ENCODE measurements at regions not wholly inside any gene's neighbourhood (a gene's known extent, or its start where the extent isn't known, plus 50 kb on each side); places are given as distances from the start of the nearest gene placed in this dataset.

DNA sequence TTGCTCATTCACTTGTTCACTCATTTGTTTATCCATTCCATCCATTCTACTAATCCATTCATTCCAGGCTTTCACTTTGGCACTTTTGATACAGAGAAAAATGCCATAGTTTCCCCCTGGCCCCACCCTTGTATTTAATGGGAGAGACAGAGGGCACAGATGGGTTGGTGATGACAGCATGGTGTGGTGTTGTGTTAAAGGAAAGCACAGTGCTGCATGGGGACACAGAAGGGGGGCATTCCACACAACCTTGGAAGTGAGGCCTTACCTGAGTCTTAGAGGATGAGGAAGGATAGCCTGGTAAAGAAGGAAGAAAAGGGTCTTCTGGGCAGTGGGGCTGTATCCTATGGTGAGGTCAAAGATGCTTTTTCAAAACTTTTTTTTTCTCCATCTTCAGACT is 248.5 kb upstream of the C11orf87 start:
- Histone ChIP-seq H3K56ac (replicated peaks; ENCODE audit: insufficient read length, low read depth, low read length) (no peak overlapping the region), H2AK5ac (ENCODE audit: low read depth, low read length) (no peak overlapping the region), H2BK20ac (ENCODE audit: low read length) (no peak overlapping the region), H2BK120ac (replicated peaks; ENCODE audit: low read depth, low read length) (no peak overlapping the region), H2BK5ac (ENCODE audit: low read depth, low read length) (no peak overlapping the region), H3K23ac (ENCODE audit: insufficient read length) (no peak overlapping the region), H3K18ac (ENCODE audit: extremely low read depth, low read length) (no peak overlapping the region), H3K4me2 (ENCODE audit: insufficient read depth in 1 of 2, low read depth in 2 of 2, low read length in 2 of 2) (no peak overlapping the region), H4K8ac (ENCODE audit: extremely low read depth, insufficient read depth, low read length) (no peak overlapping the region), H2AFZ (ENCODE audit: low read length) (no peak overlapping the region), H2BK15ac (ENCODE audit: low read length) (no peak overlapping the region), H4K91ac (replicated peaks; ENCODE audit: insufficient read length, low read length) (no peak overlapping the region), H3K4ac (replicated peaks; ENCODE audit: insufficient read length, low read depth, low read length) (no peak overlapping the region), H2BK12ac (ENCODE audit: low read depth, low read length) (no peak overlapping the region), H4K5ac (ENCODE audit: insufficient read length, low read depth, low read length) (no peak overlapping the region), H3K79me1 (ENCODE audit: low read depth, low read length) (no peaks in the 10 kb centered on the region), H3K9ac (replicated peaks in 1 of 4; ENCODE audit: extremely low read depth in 1 of 4, low read depth in 3 of 4, low read length in 3 of 4) (no peak overlapping the region), H3K79me2 (ENCODE audit: control insufficient read depth in 1 of 2, insufficient read depth in 2 of 2, low read length in 2 of 2) (no peaks in the 10 kb centered on the region), H3K27me3 (replicated peaks in 1 of 4; ENCODE audit: control insufficient read depth in 3 of 4, extremely low read depth in 1 of 4, insufficient read depth in 3 of 4, low read length in 3 of 4) (no peaks in the 10 kb centered on the region), H3K27ac (ENCODE audit: low read depth, low read length) (no peak overlapping the region), H3K4me1 (replicated peaks in 1 of 4; ENCODE audit: control insufficient read depth in 3 of 4, insufficient read depth in 4 of 4, low read length in 3 of 4) (no peaks in the 10 kb centered on the region), H4K20me1 (replicated peaks in 1 of 2; ENCODE audit: control insufficient read depth in 1 of 2, insufficient read depth in 2 of 2, low read length in 2 of 2) (no peaks in the 10 kb centered on the region), H3K23me2 (ENCODE audit: low read depth, low read length) (no peaks in the 10 kb centered on the region; the same call in 1 of the 2 replicates), H3K9me3 (ENCODE audit: insufficient read depth in 2 of 2, low read depth in 1 of 2, low read length in 1 of 2) (no peaks in the 10 kb centered on the region), H3K14ac (ENCODE audit: insufficient read length) (no peak overlapping the region), H3K4me3 (ENCODE audit: extremely low read depth in 1 of 4, insufficient read depth in 2 of 4, low read depth in 3 of 4, low read length in 4 of 4) (no peak overlapping the region), H3K36me3 (ENCODE audit: control insufficient read depth in 2 of 4, insufficient read depth in 4 of 4, low read length in 3 of 4) (no peaks in the 10 kb centered on the region)
- DNase-seq (ENCODE audit: low read depth in 1 of 2, low spot score in 2 of 2) (no peak), FAIRE-seq (no peak)
- TF ChIP-seq SUZ12 (IDR thresholded peaks at IDR 0.05; ENCODE audit: low read length) (no peak), NANOG (IDR thresholded peaks at IDR 0.05; ENCODE audit: insufficient read depth, low read depth, low read length, poor library complexity, severe bottlenecking) (no peak), TEAD4 (IDR thresholded peaks at IDR 0.05; ENCODE audit: low read depth, low read length) (no peak), SIX5 (IDR thresholded peaks at IDR 0.05; ENCODE audit: low read depth, low read length) (no peak), EP300 (IDR thresholded peaks at IDR 0.05; ENCODE audit: borderline replicate concordance in 1 of 2, low read depth in 2 of 2, low read length in 2 of 2) (no peak), CHD1 (IDR thresholded peaks at IDR 0.05; ENCODE audit: low read depth, low read length) (no peak), MAFK (IDR thresholded peaks at IDR 0.05; ENCODE audit: low read depth, low read length) (no peak), ASH2L (IDR thresholded peaks at IDR 0.05; ENCODE audit: low read length) (no peak)
- ChIA-PET POLR2A (ENCODE audit: partially characterized antibody) (no interaction called here), CTCF (ENCODE audit: partially characterized antibody) (no interaction called here)
